SK-N-SH (cell line): ENCODE measurements at regions not wholly inside any gene's neighbourhood (a gene's known extent, or its start where the extent isn't known, plus 50 kb on each side); places are given as distances from the start of the nearest gene placed in this dataset.

Experiments
- CTCF ChIA-PET: fragments of 300-600, 350-600 bp; formaldehyde crosslinking; extraction: SDS; loops from one replicate; lab custom pipeline; 2021; lab: Yijun Ruan, JAX
- POLR2A ChIA-PET: fragments of 350-600 bp; sonication (Branson Sonifier 250); formaldehyde crosslinking; extraction: SDS; loops from one replicate; lab custom pipeline; 2020; ENCODE audit warnings: antibody characterized with exemption, inconsistent platforms; lab: Yijun Ruan, JAX
- DNase-seq: peaks from one replicate; pipeline ENCODE4 v3.0.0; 2012
- H2AFZ ChIP-seq: fragments of 200-600 bp; sonication (generic); 2 replicates; pipeline ENCODE4 v1.8.1; 2016; ENCODE audit warnings: antibody characterized with exemption, mild to moderate bottlenecking, low read depth
- H3F3A ChIP-seq: fragments of 200-600 bp; sonication (generic); replicated peaks from 2 replicates; pipeline ENCODE3; 2016; ENCODE audit warnings: antibody characterized with exemption, mild to moderate bottlenecking; ENCODE audit not compliant: insufficient read depth
- H3K27ac ChIP-seq, 2 experiments: fragments of 200-500 bp in 1 of 2; fragments of 200-600 bp in 1 of 2; sonication (Bioruptor generic) in 1 of 2; sonication (generic), shearing (Covaris generic) in 1 of 2; 2 replicates each; pipeline versions ENCODE4 v1.5.1 to v1.6.1; 2014 to 2016; ENCODE audit warnings: low read depth in 2 of 2, inconsistent platforms in 1 of 2, low read length in 1 of 2, mild to moderate bottlenecking in 1 of 2, mixed read lengths in 1 of 2
- H3K27me3 ChIP-seq: fragments of 200-600 bp; sonication (generic), shearing (Covaris generic); 2 replicates; pipeline ENCODE4 v1.6.1; 2016; ENCODE audit warnings: mixed run types; ENCODE audit not compliant: insufficient read depth
- H3K36me3 ChIP-seq, 2 experiments: fragments of 200-500 bp in 1 of 2; fragments of 200-600 bp in 1 of 2; sonication (Bioruptor generic) in 1 of 2; sonication (generic) in 1 of 2; replicated peaks in 1 of 2; 2 replicates each; pipeline versions ENCODE3 to v1.5.1; 2014 to 2016; ENCODE audit warnings: low read length in 1 of 2, mild to moderate bottlenecking in 1 of 2; ENCODE audit not compliant: insufficient read depth in 2 of 2, control insufficient read depth in 1 of 2
- H3K4me1 ChIP-seq, 2 experiments: fragments of 200-500 bp in 1 of 2; fragments of 200-600 bp in 1 of 2; sonication (Bioruptor generic) in 1 of 2; sonication (generic), shearing (Covaris generic) in 1 of 2; 2 replicates each; pipeline versions ENCODE4 v1.5.1 to v1.6.1; 2014 to 2016; ENCODE audit warnings: low read depth in 1 of 2, low read length in 1 of 2, mixed run types in 1 of 2; ENCODE audit not compliant: insufficient read depth in 2 of 2, control insufficient read depth in 1 of 2
- H3K4me2 ChIP-seq: fragments of 200-600 bp; sonication (generic), shearing (Covaris generic); 2 replicates; pipeline ENCODE4 v1.6.1; 2017; ENCODE audit warnings: mixed run types
- H3K4me3 ChIP-seq, 2 experiments: fragments of 200-500 bp in 1 of 2; fragments of 200-600 bp in 1 of 2; sonication (Bioruptor generic) in 1 of 2; sonication (generic), shearing (Covaris generic) in 1 of 2; 2 replicates each; pipeline versions ENCODE4 v1.5.1 to v1.8.1; 2014 to 2016; ENCODE audit warnings: low read depth in 2 of 2, inconsistent platforms in 1 of 2, low read length in 1 of 2, mild to moderate bottlenecking in 1 of 2, mixed read lengths in 1 of 2, moderate library complexity in 1 of 2
- H3K79me2 ChIP-seq: fragments of 200-600 bp; sonication (generic); 2 replicates; pipeline ENCODE4 v1.8.1; 2017; ENCODE audit warnings: mild to moderate bottlenecking; ENCODE audit not compliant: insufficient read depth
- H3K9ac ChIP-seq: fragments of 200-600 bp; sonication (generic); 2 replicates; pipeline ENCODE4 v1.6.1; 2017; ENCODE audit warnings: mixed run types
- H3K9me2 ChIP-seq: fragments of 200-600 bp; sonication (generic); 2 replicates; pipeline ENCODE4 v1.6.1; 2017; ENCODE audit warnings: mixed run types
- H3K9me3 ChIP-seq: fragments of 200-600 bp; sonication (generic); 2 replicates; pipeline ENCODE4 v1.6.1; 2017; ENCODE audit warnings: mixed run types, mild to moderate bottlenecking, moderate library complexity
- H4K20me1 ChIP-seq: fragments of 200-600 bp; sonication (generic); 2 replicates; pipeline ENCODE4 v1.6.1; 2017; ENCODE audit warnings: mild to moderate bottlenecking, mixed run types; ENCODE audit not compliant: insufficient read depth
- EP300 ChIP-seq, 2 experiments: IDR thresholded peaks; 2 replicates each; pipeline versions ENCODE4 v1.4.0 to v1.6.1; 2012; ENCODE audit warnings: borderline replicate concordance in 1 of 2, low read depth in 1 of 2, low read length in 1 of 2
- EZH2phosphoT487 ChIP-seq: fragments of 200-600 bp; sonication (generic); IDR thresholded peaks from 2 replicates; pipeline ENCODE4 v1.6.1; 2017; ENCODE audit warnings: low read depth, mixed run types, mild to moderate bottlenecking, antibody characterized with exemption, moderate library complexity, borderline replicate concordance
- FOSL2 ChIP-seq: IDR thresholded peaks from 2 replicates; pipeline ENCODE4 v1.4.0; 2012; ENCODE audit warnings: low read depth, mild to moderate bottlenecking, moderate library complexity, borderline replicate concordance
- FOXJ3 ChIP-seq: sonication (generic); formaldehyde crosslinking; IDR thresholded peaks from 2 replicates; pipeline ENCODE4 v1.5.1; 2020; ENCODE audit warnings: mild to moderate bottlenecking, missing genetic modification reagents
- FOXM1 ChIP-seq: IDR thresholded peaks from 2 replicates; pipeline ENCODE4 v1.4.0; 2012; ENCODE audit warnings: low read depth, mild to moderate bottlenecking
- MEF2A ChIP-seq: IDR thresholded peaks from 2 replicates; pipeline ENCODE4 v1.4.0; 2012; ENCODE audit warnings: low read depth, borderline replicate concordance
- MXI1 ChIP-seq: IDR thresholded peaks from 2 replicates; pipeline ENCODE4 v1.6.1; 2012; ENCODE audit warnings: mild to moderate bottlenecking, low read depth, low read length, improper control_type of control experiment
- NFIC ChIP-seq: IDR thresholded peaks from 2 replicates; pipeline ENCODE4 v1.4.0; 2012; ENCODE audit warnings: borderline replicate concordance
- NRF1 ChIP-seq: IDR thresholded peaks from 2 replicates; pipeline ENCODE4 v1.6.1; 2012; ENCODE audit warnings: low read depth, mild to moderate bottlenecking, low read length
- POLR2AphosphoS5 ChIP-seq: IDR thresholded peaks from 2 replicates; pipeline ENCODE4 v1.6.1; 2012; ENCODE audit warnings: low read depth, low read length
- RAD21 ChIP-seq: IDR thresholded peaks from 2 replicates; pipeline ENCODE4 v1.6.1; 2012; ENCODE audit warnings: mild to moderate bottlenecking, low read length
- RCOR1 ChIP-seq: fragments of 150-350 bp; IDR thresholded peaks from 2 replicates; pipeline ENCODE4 v1.6.1; 2017; ENCODE audit warnings: antibody characterized with exemption, low read length
- RFX5 ChIP-seq: IDR thresholded peaks from 2 replicates; pipeline ENCODE4 v1.6.1; 2012; ENCODE audit warnings: mild to moderate bottlenecking, improper control_type of control experiment, low read length
- RXRA ChIP-seq: IDR thresholded peaks from 2 replicates; pipeline ENCODE4 v1.4.0; 2012; ENCODE audit warnings: low read depth, mild to moderate bottlenecking, borderline replicate concordance
- SIN3A ChIP-seq: IDR thresholded peaks from 2 replicates; pipeline ENCODE4 v1.6.1; 2012; ENCODE audit warnings: low read depth, mild to moderate bottlenecking, low read length, moderate library complexity, borderline replicate concordance
- SMC3 ChIP-seq: IDR thresholded peaks from 2 replicates; pipeline ENCODE4 v1.6.1; 2012; ENCODE audit warnings: low read depth, low read length, improper control_type of control experiment
- TAF1 ChIP-seq: IDR thresholded peaks from 2 replicates; pipeline ENCODE4 v1.6.1; 2012; ENCODE audit warnings: low read depth, mild to moderate bottlenecking, low read length, moderate library complexity, borderline replicate concordance
- TEAD4 ChIP-seq: IDR thresholded peaks from 2 replicates; pipeline ENCODE4 v1.4.0; 2012; ENCODE audit warnings: mild to moderate bottlenecking, borderline replicate concordance; ENCODE audit not compliant: insufficient read depth
- ZBTB33 ChIP-seq: IDR thresholded peaks from 2 replicates; pipeline ENCODE4 v1.4.0; 2012; ENCODE audit warnings: low read depth, borderline replicate concordance
- WGBS: methylation state at CpG from one replicate; pipeline ENCODE4 v1.1.6; 2017; ENCODE audit warnings: low lambda C conversion rate; 5-methylcytosine and 5-hydroxymethylcytosine counted together
- TF ChIP-seq, protein P1 (sequence below): fragments of 200-600 bp; sonication (generic); IDR thresholded peaks from 2 replicates; pipeline ENCODE4 v1.6.1; 2017; ENCODE audit warnings: antibody characterized with exemption, mild to moderate bottlenecking, moderate library complexity
- TF ChIP-seq, protein P2 (sequence below): IDR thresholded peaks from 2 replicates; pipeline ENCODE4 v1.4.0; 2012; ENCODE audit warnings: low read depth, borderline replicate concordance

DNA sequence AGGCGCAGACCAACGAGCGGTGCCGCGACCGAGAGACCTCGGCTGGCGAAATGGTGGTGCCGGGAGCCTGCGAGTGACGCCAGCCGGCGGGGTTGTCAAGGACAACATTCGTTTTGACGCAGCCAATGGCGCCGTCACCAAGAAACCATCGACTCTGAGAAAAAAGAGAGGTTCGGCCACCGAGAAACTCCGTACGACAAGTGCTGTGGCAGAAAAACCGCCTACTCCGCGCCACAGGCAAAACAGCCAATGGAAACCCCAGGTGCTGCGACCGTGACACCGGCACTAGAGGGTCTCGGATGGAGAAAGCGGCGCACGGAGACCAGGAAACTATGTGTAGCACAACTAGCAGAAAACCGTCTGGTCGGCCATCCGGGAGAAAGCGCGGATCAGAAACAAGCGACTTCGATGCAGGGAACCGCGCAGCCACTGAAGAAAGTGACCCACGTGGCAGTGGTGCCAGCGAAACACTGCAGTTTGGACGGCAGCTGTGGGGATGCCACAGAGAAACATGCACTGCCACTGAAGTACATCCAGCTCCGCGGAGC lies 88.8 kb downstream of the ANXA2R start:
- H3F3A ChIP-seq = peaks cover 19% of the 10 kb centered on the region
- H2AFZ ChIP-seq = peak overlapping the region; percentile 72
- peak overlapping the region; percentile 37 to 60 for H3K4me3 ChIP-seq
- no peaks in the 10 kb centered on the region; a peak in 2 of 4 replicates for H3K4me1 ChIP-seq
- 23% methylated on average over 34 of the region's 46 CpGs for WGBS
- DNase-seq = no peak
- H3K9me3 ChIP-seq = no peaks in the 10 kb centered on the region
- H3K27me3 ChIP-seq = peaks cover 47% of the 10 kb centered on the region
- CTCF ChIA-PET = interaction anchor here (0.6 to 1.7 kb wide), 2 partner anchors 20 to 39 kb away, joined by 3 to 4 read pairs; no protein-coding TSS in a partner anchor
- no peaks in the 10 kb centered on the region for H3K9me2 ChIP-seq
- H3K4me2 ChIP-seq = peak overlapping the region; percentile 79
- H3K79me2 ChIP-seq = no peaks in the 10 kb centered on the region
- H4K20me1 ChIP-seq = no peaks in the 10 kb centered on the region
- H3K27ac ChIP-seq = peak overlapping the region; percentile 5 to 93; a peak in 3 of 4 replicates
- H3K9ac ChIP-seq = peak overlapping the region; percentile 69; the same call in 1 of the 2 replicates
- TF ChIP-seq, protein P1, sequence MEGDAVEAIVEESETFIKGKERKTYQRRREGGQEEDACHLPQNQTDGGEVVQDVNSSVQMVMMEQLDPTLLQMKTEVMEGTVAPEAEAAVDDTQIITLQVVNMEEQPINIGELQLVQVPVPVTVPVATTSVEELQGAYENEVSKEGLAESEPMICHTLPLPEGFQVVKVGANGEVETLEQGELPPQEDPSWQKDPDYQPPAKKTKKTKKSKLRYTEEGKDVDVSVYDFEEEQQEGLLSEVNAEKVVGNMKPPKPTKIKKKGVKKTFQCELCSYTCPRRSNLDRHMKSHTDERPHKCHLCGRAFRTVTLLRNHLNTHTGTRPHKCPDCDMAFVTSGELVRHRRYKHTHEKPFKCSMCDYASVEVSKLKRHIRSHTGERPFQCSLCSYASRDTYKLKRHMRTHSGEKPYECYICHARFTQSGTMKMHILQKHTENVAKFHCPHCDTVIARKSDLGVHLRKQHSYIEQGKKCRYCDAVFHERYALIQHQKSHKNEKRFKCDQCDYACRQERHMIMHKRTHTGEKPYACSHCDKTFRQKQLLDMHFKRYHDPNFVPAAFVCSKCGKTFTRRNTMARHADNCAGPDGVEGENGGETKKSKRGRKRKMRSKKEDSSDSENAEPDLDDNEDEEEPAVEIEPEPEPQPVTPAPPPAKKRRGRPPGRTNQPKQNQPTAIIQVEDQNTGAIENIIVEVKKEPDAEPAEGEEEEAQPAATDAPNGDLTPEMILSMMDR = no peak
- TF ChIP-seq FOSL2 (no peak), SMC3 (no peak), NRF1 (no peak), EZH2phosphoT487 (peak; percentile 48; the same call in 1 of the 2 replicates), RFX5 (no peak)
- TF ChIP-seq, all 33 proteins: peak for 1
- H3K36me3 ChIP-seq = no peaks in the 10 kb centered on the region
- POLR2A ChIA-PET = no interaction called here

DNA sequence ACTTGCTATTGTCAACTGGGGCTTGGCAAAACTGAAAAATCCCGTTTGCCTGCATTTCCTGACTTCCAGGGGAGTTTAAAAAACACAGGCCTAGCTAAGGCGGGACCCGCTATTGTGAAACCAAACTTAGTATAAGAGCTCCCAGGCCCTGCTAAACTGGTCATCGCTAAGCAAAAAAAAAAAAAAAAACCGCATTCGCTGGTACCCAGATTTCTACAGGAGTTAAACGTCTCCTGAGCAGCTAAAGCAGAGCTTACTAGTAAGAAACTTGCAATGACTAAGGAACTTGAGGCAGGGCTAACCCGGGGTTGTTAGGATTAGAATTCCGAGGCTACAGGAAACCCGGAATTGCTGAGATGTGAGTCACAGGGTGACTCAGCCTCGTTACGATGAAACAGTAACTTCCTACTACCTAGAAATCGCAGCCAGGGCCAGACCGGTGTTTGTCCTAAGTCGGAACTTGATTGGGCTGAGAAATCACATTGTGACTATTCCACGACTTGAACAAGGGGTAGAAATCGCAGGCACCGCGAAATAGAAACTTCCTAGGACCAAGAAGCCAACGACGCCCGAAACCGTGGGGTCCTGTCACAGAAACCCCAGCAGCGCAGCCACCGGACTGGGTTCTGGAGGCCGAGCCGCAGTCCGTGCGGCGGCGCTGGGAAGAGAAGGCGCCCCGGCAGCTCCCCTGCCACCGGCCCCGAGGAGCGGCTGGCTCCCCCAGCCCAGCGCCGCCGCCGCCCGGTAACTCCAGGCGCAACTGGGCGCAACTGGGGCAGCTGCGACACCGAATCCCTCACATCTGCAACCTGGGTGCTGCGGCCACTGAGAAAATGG lies 89.4 kb downstream of the ANXA2R start:
- POLR2A ChIA-PET = no interaction called here
- H3K9ac ChIP-seq = peak overlapping the region; percentile 69; the same call in 1 of the 2 replicates
- TF ChIP-seq TAF1 (peak; percentile 37; the same call in 1 of the 2 replicates), RXRA (peak; percentile 62; the same call in 1 of the 2 replicates), FOXJ3 (no peak), NRF1 (no peak), RCOR1 (no peak), RFX5 (no peak), RAD21 (no peak), POLR2AphosphoS5 (peak; percentile 50; the same call in 1 of the 2 replicates), MEF2A (no peak), FOSL2 (peak; percentile 99), EP300 (IDR thresholded peaks at IDR 0.05; ENCODE audit: borderline replicate concordance in 1 of 2, low read depth in 1 of 2, low read length in 1 of 2) (no peak; a peak in 2 of 4 replicates), NFIC (peak; percentile 37; the same call in 1 of the 2 replicates), MXI1 (no peak), FOXM1 (no peak), TEAD4 (peak; percentile 86), SIN3A (no peak), ZBTB33 (no peak)
- TF ChIP-seq, protein P2, sequence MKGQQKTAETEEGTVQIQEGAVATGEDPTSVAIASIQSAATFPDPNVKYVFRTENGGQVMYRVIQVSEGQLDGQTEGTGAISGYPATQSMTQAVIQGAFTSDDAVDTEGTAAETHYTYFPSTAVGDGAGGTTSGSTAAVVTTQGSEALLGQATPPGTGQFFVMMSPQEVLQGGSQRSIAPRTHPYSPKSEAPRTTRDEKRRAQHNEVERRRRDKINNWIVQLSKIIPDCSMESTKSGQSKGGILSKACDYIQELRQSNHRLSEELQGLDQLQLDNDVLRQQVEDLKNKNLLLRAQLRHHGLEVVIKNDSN = no peak

More for the DNA sequence above, 89.4 kb downstream of the ANXA2R start:
- Histone ChIP-seq H3K27me3 (peaks cover 46% of the 10 kb centered on the region), H4K20me1 (no peaks in the 10 kb centered on the region), H3K9me2 (no peaks in the 10 kb centered on the region), H2AFZ (peak overlapping the region; percentile 72), H3F3A (peaks cover 20% of the 10 kb centered on the region), H3K4me1 (no peaks in the 10 kb centered on the region; a peak in 2 of 4 replicates), H3K4me2 (peak overlapping the region; percentile 79), H3K27ac (peak overlapping the region; percentile 54 to 93; a peak in 3 of 4 replicates), H3K36me3 (no peaks in the 10 kb centered on the region), H3K4me3 (peak overlapping the region; percentile 37 to 60), H3K9me3 (no peaks in the 10 kb centered on the region), H3K79me2 (no peaks in the 10 kb centered on the region)
- WGBS = 2% methylated on average over 15 of the region's 46 CpGs
- DNase-seq = peak; percentile 45
- CTCF ChIA-PET = interaction anchor here (0.8 to 1.6 kb wide), 2 partner anchors 45 to 49 kb away, joined by 3 to 4 read pairs; no protein-coding TSS in a partner anchor
